K562 (cell line): ENCODE measurements at regions not wholly inside any gene's neighbourhood (a gene's known extent, or its start where the extent isn't known, plus 50 kb on each side); places are given as distances from the start of the nearest gene placed in this dataset.

ENCODE experiments used
- ATAC-seq: fragments of 200-7000 bp; cut with Tn5 transposase; 3 replicates; pipeline ENCODE4 v1.9.1; 2020; ENCODE audit warnings: moderate library complexity
- BruUV-seq: library from RNA; stranded (reverse); fragments of 400-500 nt; replicated peaks from 2 replicates; lab custom pipeline; 2021; lab: Mats Ljungman, UMichigan
- CTCF ChIA-PET: fragments of 300-600 bp; formaldehyde crosslinking; extraction: SDS; loops from one replicate; lab custom pipeline; 2021; ENCODE audit warnings: low intra/inter-chr PET ratio; lab: Yijun Ruan, JAX
- POLR2A ChIA-PET: fragments of 300-600, 350-650 bp; sonication (Branson Sonifier 250); formaldehyde crosslinking; extraction: SDS; loops from one replicate; lab custom pipeline; 2021; ENCODE audit warnings: antibody characterized with exemption, inconsistent platforms; lab: Yijun Ruan, JAX
- DNase-seq, 4 experiments: peaks; one replicate each; pipeline versions ENCODE4 v3.0.0 to v3.0.0-alpha.2; 2011 to 2018; ENCODE audit warnings: low spot score in 3 of 4, mixed read lengths in 3 of 4; ENCODE audit errors: extremely low read depth in 1 of 4
- FAIRE-seq: peaks from 2 replicates; lab custom pipeline; 2011; peaks lifted over from hg19 to GRCh38; lab: Jason Lieb, UNC
- H2AFZ ChIP-seq: 2 replicates; pipeline ENCODE4 v1.6.0; 2011; ENCODE audit warnings: low read depth, low read length, control low read depth, inconsistent platforms
- H3K27ac ChIP-seq: fragments of 200-600 bp; 3 replicates; pipeline ENCODE4 v1.8.0; 2011; ENCODE audit warnings: low read depth, mild to moderate bottlenecking, control low read depth, inconsistent platforms, low read length, moderate library complexity, mixed read lengths; ENCODE audit errors: extremely low read depth
- H3K27me3 ChIP-seq, 2 experiments: fragments of 300-600 bp in 1 of 2; 2 replicates in 1 of 2; 3 replicates in 1 of 2; pipeline versions ENCODE4 v1.6.0 to v1.8.0; 2011; ENCODE audit warnings: inconsistent platforms in 2 of 2, low read length in 2 of 2, mild to moderate bottlenecking in 1 of 2, mixed read lengths in 1 of 2, moderate library complexity in 1 of 2; ENCODE audit not compliant: control insufficient read depth in 2 of 2, insufficient read depth in 2 of 2
- H3K36me3 ChIP-seq: fragments of 300-600 bp; 3 replicates; pipeline ENCODE4 v1.8.0; 2011; ENCODE audit warnings: mild to moderate bottlenecking, low read length, inconsistent platforms; ENCODE audit not compliant: control insufficient read depth, insufficient read depth
- H3K4me1 ChIP-seq, 2 experiments: fragments of 200-600 bp in 1 of 2; replicated peaks in 1 of 2; 2 replicates in 1 of 2; 3 replicates in 1 of 2; pipeline versions ENCODE4 v1.5.1 to v1.8.0; 2011; ENCODE audit warnings: inconsistent platforms in 2 of 2, low read length in 2 of 2, mild to moderate bottlenecking in 1 of 2, mixed read lengths in 1 of 2, moderate library complexity in 1 of 2; ENCODE audit not compliant: control insufficient read depth in 2 of 2, insufficient read depth in 2 of 2
- H3K4me2 ChIP-seq: 2 replicates; pipeline ENCODE4 v1.6.1; 2011; ENCODE audit warnings: low read length, control low read depth, inconsistent platforms, mixed read lengths; ENCODE audit not compliant: insufficient read depth
- H3K4me3 ChIP-seq: fragments of 200-600 bp; sonication (generic), shearing (Covaris generic); 2 replicates; pipeline ENCODE4 v1.5.1; 2016; ENCODE audit warnings: control low read depth, inconsistent platforms
- H3K79me2 ChIP-seq: fragments of 200-600 bp; 3 replicates; pipeline ENCODE4 v1.8.0; 2011; ENCODE audit warnings: low read length, inconsistent platforms; ENCODE audit not compliant: control insufficient read depth, insufficient read depth
- H3K9ac ChIP-seq, 2 experiments: 2 replicates each; pipeline versions ENCODE4 v1.6.0 to v1.6.1; 2011; ENCODE audit warnings: low read depth in 2 of 2, low read length in 2 of 2, control low read depth in 1 of 2, inconsistent platforms in 1 of 2, mild to moderate bottlenecking in 1 of 2, mixed read lengths in 1 of 2; ENCODE audit not compliant: insufficient read depth in 1 of 2
- H3K9me1 ChIP-seq: one replicate; pipeline ENCODE4 v1.6.0; 2011; ENCODE audit warnings: inconsistent platforms, mild to moderate bottlenecking, low read length, moderate library complexity; ENCODE audit not compliant: control insufficient read depth, insufficient read depth
- H3K9me3 ChIP-seq: replicated peaks from 2 replicates; pipeline ENCODE4 v1.5.1; 2011; ENCODE audit warnings: low read depth, low read length, inconsistent platforms; ENCODE audit not compliant: control insufficient read depth, insufficient read depth
- H4K20me1 ChIP-seq: replicated peaks from 2 replicates; pipeline ENCODE4 v1.6.1; 2011; ENCODE audit warnings: low read length, inconsistent platforms, mixed read lengths; ENCODE audit not compliant: control insufficient read depth, insufficient read depth
- CBFA2T3 ChIP-seq: fragments of 450-650 bp; IDR thresholded peaks from 2 replicates; pipeline ENCODE4 v1.6.1; 2017
- MYC ChIP-seq, 2 experiments: fragments of 250-450 bp in 1 of 2; sonication (Bioruptor Pico) in 1 of 2; IDR thresholded peaks; 2 replicates each; pipeline versions ENCODE4 v1.5.1 to v1.6.1; 2012 to 2021; ENCODE audit warnings: low read depth in 2 of 2, borderline replicate concordance in 1 of 2, improper control_type of control experiment in 1 of 2, low read length in 1 of 2, mild to moderate bottlenecking in 1 of 2, moderate library complexity in 1 of 2
- ZNF668 ChIP-seq: fragments of 250-450 bp; sonication (Bioruptor Pico); IDR thresholded peaks from 2 replicates; pipeline ENCODE4 v1.8.0; 2022; ENCODE audit warnings: mild to moderate bottlenecking, inconsistent platforms
- WGBS: fragments of 100-300 bp; shearing (Covaris generic); methylation state at CpG from one replicate; pipeline ENCODE4 v1.1.6; 2016; ENCODE audit warnings: low coverage, mixed read lengths; ENCODE audit not compliant: insufficient coverage; ENCODE audit errors: missing lambda C conversion rate; 5-methylcytosine and 5-hydroxymethylcytosine counted together
- in situ Hi-C: fragments of 300-500 bp; cut with MboI; formaldehyde crosslinking; loops from 4 replicates; pipeline ENCODE4 v1.15.0; 2018; ENCODE audit warnings: inconsistent platforms, mixed read lengths
- intact Hi-C: fragments of 100-400 bp; cut with micrococcal nuclease; formaldehyde crosslinking; loops from 2 replicates; pipeline ENCODE4 v1.14.2; 2022
- TF ChIP-seq, protein P1 (sequence below): IDR thresholded peaks from 2 replicates; pipeline ENCODE4 v1.6.1; 2012; ENCODE audit warnings: low read depth, low read length, improper control_type of control experiment, borderline replicate concordance
- TF ChIP-seq, protein P2 (sequence below), 2 experiments: fragments of 450-650 bp; conservative IDR thresholded peaks; 2 replicates each; pipeline ENCODE4 v1.6.1; 2017; ENCODE audit warnings: mild to moderate bottlenecking in 2 of 2, moderate library complexity in 2 of 2
- TF ChIP-seq, protein P3 (sequence below): sonication (generic); formaldehyde crosslinking; IDR thresholded peaks from 2 replicates; pipeline ENCODE4 v1.8.0; 2022; ENCODE audit warnings: mild to moderate bottlenecking, missing genetic modification reagents
- TF ChIP-seq, protein P4 (sequence below): conservative IDR thresholded peaks from 2 replicates; pipeline ENCODE4 v1.6.1; 2011; ENCODE audit warnings: low read depth, mild to moderate bottlenecking, low read length; ENCODE audit not compliant: control insufficient read depth
- TF ChIP-seq, protein P5 (sequence below): fragments of 250-450 bp; sonication (Bioruptor Pico); IDR thresholded peaks from 2 replicates; pipeline ENCODE4 v1.4.0; 2020

DNA sequence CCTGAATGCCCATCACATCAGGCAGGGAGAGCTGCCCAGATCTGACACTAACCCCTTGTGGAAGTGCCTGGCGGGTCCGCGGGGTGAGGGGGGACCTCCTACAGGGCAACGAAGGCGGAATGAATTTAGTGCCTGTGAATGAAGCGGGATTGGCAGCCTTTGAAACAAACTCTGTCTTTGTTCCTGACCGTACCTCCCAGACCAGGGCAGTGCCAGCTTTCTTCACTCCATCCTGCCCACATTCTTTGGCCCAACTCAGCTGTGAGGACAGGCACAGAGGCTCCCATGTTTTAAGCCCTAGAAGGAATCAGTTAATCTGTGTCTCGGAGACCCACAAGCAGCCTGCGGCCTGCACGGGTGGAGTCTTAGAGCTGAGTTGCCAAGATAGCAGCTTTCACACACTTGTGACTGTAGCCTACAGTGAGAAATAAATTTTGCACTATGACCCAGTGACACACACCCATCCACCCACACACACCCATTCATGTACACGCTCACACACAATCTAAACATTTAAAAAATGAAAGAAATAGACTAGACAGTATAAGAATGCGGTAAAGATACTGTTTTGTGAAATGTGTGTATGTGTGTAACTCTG, 60.1 kb upstream of the USP24 start:
- DNase-seq: peak; percentile 35 to 72 (median 49)
- H3K4me2 ChIP-seq: peak overlapping the region; percentile 56
- intact Hi-C loops (no loop called here), in situ Hi-C loops (loop anchor here (5.0 kb wide), 1 partner anchor 133 kb away; no protein-coding TSS in a partner anchor)
- ATAC-seq: peak; percentile 52
- 55% methylated on average over 12 of the region's 12 CpGs for WGBS
- H3K9me3 ChIP-seq: no peaks in the 10 kb centered on the region
- peak overlapping the region; percentile 79 for H3K27ac ChIP-seq
- no peaks in the 10 kb centered on the region for H3K36me3 ChIP-seq
- H3K4me3 ChIP-seq: no peak overlapping the region
- H3K9ac ChIP-seq: peak overlapping the region; percentile 35 to 82
- H3K9me1 ChIP-seq: no peaks in the 10 kb centered on the region
- peaks cover 19 to 33% of the 10 kb centered on the region in 2 experiments for H3K4me1 ChIP-seq
- H3K79me2 ChIP-seq: no peaks in the 10 kb centered on the region
- peak; percentile 77 for FAIRE-seq
- ChIA-PET CTCF (interaction anchor here (3.2 kb wide), 1 partner anchor 135 kb away, joined by 44 read pairs; no protein-coding TSS in a partner anchor), POLR2A (interaction anchor here (1.2 to 1.7 kb wide), 2 partner anchors 123 to 131 kb away, joined by 3 to 4 read pairs; no protein-coding TSS in a partner anchor)
- H4K20me1 ChIP-seq: no peaks in the 10 kb centered on the region
- no TSS peak for BruUV-seq
- peak overlapping the region; percentile 96 for H2AFZ ChIP-seq
- H3K27me3 ChIP-seq: no peaks in the 10 kb centered on the region
- TF ChIP-seq MYC (IDR thresholded peaks at IDR 0.05; ENCODE audit: low read depth, low read length) (no peak), MYC (CRISPR knock-in tag; IDR thresholded peaks at IDR 0.05; ENCODE audit: borderline replicate concordance, low read depth) (no peak), ZNF668 (CRISPR knock-in tag) (no peak), CBFA2T3 (peak; percentile 50)
- TF ChIP-seq, protein P1, sequence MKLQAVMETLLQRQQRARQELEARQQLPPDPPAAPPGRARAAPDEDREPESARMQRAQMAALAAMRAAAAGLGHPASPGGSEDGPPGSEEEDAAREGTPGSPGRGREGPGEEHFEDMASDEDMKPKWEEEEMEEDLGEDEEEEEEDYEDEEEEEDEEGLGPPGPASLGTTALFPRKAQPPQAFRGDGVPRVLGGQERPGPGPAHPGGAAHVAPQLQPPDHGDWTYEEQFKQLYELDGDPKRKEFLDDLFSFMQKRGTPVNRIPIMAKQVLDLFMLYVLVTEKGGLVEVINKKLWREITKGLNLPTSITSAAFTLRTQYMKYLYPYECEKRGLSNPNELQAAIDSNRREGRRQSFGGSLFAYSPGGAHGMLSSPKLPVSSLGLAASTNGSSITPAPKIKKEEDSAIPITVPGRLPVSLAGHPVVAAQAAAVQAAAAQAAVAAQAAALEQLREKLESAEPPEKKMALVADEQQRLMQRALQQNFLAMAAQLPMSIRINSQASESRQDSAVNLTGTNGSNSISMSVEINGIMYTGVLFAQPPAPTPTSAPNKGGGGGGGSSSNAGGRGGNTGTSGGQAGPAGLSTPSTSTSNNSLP: no peak
- TF ChIP-seq, protein P2, sequence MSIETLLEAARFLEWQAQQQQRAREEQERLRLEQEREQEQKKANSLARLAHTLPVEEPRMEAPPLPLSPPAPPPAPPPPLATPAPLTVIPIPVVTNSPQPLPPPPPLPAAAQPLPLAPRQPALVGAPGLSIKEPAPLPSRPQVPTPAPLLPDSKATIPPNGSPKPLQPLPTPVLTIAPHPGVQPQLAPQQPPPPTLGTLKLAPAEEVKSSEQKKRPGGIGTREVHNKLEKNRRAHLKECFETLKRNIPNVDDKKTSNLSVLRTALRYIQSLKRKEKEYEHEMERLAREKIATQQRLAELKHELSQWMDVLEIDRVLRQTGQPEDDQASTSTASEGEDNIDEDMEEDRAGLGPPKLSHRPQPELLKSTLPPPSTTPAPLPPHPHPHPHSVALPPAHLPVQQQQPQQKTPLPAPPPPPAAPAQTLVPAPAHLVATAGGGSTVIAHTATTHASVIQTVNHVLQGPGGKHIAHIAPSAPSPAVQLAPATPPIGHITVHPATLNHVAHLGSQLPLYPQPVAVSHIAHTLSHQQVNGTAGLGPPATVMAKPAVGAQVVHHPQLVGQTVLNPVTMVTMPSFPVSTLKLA (conservative IDR thresholded peaks at IDR 0.05): 0 out of 4 replicates have a peak, but pooled peaks of 1 of the 2 experiments have one; percentile 5
- TF ChIP-seq, protein P3, sequence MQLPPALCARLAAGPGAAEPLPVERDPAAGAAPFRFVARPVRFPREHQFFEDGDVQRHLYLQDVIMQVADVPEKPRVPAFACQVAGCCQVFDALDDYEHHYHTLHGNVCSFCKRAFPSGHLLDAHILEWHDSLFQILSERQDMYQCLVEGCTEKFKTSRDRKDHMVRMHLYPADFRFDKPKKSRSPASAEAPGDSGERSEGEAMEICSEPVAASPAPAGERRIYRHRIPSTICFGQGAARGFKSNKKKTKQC: no peak
- TF ChIP-seq, protein P4, sequence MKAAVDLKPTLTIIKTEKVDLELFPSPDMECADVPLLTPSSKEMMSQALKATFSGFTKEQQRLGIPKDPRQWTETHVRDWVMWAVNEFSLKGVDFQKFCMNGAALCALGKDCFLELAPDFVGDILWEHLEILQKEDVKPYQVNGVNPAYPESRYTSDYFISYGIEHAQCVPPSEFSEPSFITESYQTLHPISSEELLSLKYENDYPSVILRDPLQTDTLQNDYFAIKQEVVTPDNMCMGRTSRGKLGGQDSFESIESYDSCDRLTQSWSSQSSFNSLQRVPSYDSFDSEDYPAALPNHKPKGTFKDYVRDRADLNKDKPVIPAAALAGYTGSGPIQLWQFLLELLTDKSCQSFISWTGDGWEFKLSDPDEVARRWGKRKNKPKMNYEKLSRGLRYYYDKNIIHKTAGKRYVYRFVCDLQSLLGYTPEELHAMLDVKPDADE: no peak
- TF ChIP-seq, protein P5, sequence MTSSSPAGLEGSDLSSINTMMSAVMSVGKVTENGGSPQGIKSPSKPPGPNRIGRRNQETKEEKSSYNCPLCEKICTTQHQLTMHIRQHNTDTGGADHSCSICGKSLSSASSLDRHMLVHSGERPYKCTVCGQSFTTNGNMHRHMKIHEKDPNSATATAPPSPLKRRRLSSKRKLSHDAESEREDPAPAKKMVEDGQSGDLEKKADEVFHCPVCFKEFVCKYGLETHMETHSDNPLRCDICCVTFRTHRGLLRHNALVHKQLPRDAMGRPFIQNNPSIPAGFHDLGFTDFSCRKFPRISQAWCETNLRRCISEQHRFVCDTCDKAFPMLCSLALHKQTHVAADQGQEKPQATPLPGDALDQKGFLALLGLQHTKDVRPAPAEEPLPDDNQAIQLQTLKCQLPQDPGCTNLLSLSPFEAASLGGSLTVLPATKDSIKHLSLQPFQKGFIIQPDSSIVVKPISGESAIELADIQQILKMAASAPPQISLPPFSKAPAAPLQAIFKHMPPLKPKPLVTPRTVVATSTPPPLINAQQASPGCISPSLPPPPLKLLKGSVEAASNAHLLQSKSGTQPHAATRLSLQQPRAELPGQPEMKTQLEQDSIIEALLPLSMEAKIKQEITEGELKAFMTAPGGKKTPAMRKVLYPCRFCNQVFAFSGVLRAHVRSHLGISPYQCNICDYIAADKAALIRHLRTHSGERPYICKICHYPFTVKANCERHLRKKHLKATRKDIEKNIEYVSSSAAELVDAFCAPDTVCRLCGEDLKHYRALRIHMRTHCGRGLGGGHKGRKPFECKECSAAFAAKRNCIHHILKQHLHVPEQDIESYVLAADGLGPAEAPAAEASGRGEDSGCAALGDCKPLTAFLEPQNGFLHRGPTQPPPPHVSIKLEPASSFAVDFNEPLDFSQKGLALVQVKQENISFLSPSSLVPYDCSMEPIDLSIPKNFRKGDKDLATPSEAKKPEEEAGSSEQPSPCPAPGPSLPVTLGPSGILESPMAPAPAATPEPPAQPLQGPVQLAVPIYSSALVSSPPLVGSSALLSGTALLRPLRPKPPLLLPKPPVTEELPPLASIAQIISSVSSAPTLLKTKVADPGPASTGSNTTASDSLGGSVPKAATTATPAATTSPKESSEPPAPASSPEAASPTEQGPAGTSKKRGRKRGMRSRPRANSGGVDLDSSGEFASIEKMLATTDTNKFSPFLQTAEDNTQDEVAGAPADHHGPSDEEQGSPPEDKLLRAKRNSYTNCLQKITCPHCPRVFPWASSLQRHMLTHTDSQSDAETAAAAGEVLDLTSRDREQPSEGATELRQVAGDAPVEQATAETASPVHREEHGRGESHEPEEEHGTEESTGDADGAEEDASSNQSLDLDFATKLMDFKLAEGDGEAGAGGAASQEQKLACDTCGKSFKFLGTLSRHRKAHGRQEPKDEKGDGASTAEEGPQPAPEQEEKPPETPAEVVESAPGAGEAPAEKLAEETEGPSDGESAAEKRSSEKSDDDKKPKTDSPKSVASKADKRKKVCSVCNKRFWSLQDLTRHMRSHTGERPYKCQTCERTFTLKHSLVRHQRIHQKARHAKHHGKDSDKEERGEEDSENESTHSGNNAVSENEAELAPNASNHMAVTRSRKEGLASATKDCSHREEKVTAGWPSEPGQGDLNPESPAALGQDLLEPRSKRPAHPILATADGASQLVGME (CRISPR knock-in tag): no peak
